ENCODE measurements at regions not wholly inside any gene's neighbourhood (a gene's known extent, or its start where the extent isn't known, plus 50 kb on each side); places are given as distances from the start of the nearest gene placed in this dataset.
"Not testable (repeated sequence)": the region's sequence is repeated elsewhere in the genome, so short reads cannot be mapped to it uniquely, and the experiment has no call there.

DNA sequence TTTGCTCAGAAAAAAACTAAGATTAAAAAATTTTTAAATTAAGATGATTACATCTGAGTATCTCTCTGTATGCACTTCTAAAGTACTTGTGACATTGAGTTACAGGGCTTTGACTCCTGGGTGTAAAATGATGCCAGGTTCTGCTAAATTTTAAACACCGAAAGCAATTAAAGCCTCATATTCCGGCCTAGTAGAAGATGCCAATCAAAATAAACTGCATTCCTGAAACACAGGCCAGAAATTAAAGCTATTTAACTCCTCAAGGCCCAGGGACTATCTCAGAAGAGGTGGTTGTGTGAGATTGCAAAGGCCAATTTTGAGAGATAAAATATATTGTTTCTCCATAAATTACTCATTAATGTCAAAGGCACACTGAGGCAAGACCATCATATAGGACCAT, 388.3 kb downstream of the KIF20B start:
- no peak overlapping the region for H3K4me2 ChIP-seq (ENCODE audit: insufficient read depth, low read length, poor library complexity, severe bottlenecking)
- H2AK5ac ChIP-seq (ENCODE audit: low read depth, low read length) = no peak overlapping the region
- no peak overlapping the region for H2BK5ac ChIP-seq (ENCODE audit: low read length)
- no peak for DNase-seq (ENCODE audit: low spot score)
- no peak overlapping the region for H3K18ac ChIP-seq (ENCODE audit: low read length)
- no peak overlapping the region for H4K91ac ChIP-seq (ENCODE audit: low read depth, low read length, poor library complexity)
- H3K36me3 ChIP-seq (replicated peaks in 1 of 2; ENCODE audit: control insufficient read depth in 2 of 2, insufficient read depth in 2 of 2, low read length in 2 of 2) = no peaks in the 10 kb centered on the region
- H3K27ac ChIP-seq (replicated peaks; ENCODE audit: low read length) = no peak overlapping the region
- no peak overlapping the region for H3K14ac ChIP-seq (ENCODE audit: low read length)
- H3K4me1 ChIP-seq (ENCODE audit: control insufficient read depth in 2 of 2, insufficient read depth in 1 of 2, low read depth in 1 of 2, low read length in 2 of 2) = no peaks in the 10 kb centered on the region
- H2BK120ac ChIP-seq (ENCODE audit: low read depth, low read length) = no peak overlapping the region
- H3K9ac ChIP-seq (ENCODE audit: low read depth, low read length, poor library complexity) = no peak overlapping the region
- H3K79me1 ChIP-seq (ENCODE audit: low read depth, low read length) = no peaks in the 10 kb centered on the region
- no peak overlapping the region for H3K23ac ChIP-seq (ENCODE audit: low read depth, low read length, poor library complexity)
- H2BK12ac ChIP-seq (ENCODE audit: low read length) = no peak overlapping the region
- WGBS, 2 donors (ENCODE audit: extremely low coverage in 2 of 2, insufficient read length in 2 of 2, insufficient replicate concordance in 1 of 2) = no CpG with 5 or more reads among the region's 2 CpGs
- no peaks in the 10 kb centered on the region for H3K27me3 ChIP-seq (ENCODE audit: control insufficient read depth in 3 of 3, insufficient read depth in 3 of 3, low read depth in 1 of 3, low read length in 3 of 3)
- H3K4ac ChIP-seq (ENCODE audit: low read length) = no peak overlapping the region
- no peak overlapping the region for H2AFZ ChIP-seq (ENCODE audit: low read length)
- no peak overlapping the region for H2BK15ac ChIP-seq (ENCODE audit: low read length)
- H4K8ac ChIP-seq (ENCODE audit: low read depth, low read length) = no peak overlapping the region
- no peaks in the 10 kb centered on the region for H3K9me3 ChIP-seq (replicated peaks in 1 of 2; ENCODE audit: control insufficient read depth in 2 of 2, insufficient read depth in 1 of 2, low read depth in 1 of 2, low read length in 2 of 2)
- H3K4me3 ChIP-seq (ENCODE audit: low read length in 2 of 2) = no peak overlapping the region

GRCh38 chr10:90096196-90096595, 394.8 kb downstream of the KIF20B start:
- Histone ChIP-seq H3K9ac (ENCODE audit: low read depth, low read length, poor library complexity) (no peak overlapping the region), H4K91ac (ENCODE audit: low read depth, low read length, poor library complexity) (no peak overlapping the region), H3K4me3 (ENCODE audit: low read length in 2 of 2) (no peak overlapping the region), H3K4me1 (ENCODE audit: control insufficient read depth in 2 of 2, insufficient read depth in 1 of 2, low read depth in 1 of 2, low read length in 2 of 2) (no peaks in the 10 kb centered on the region), H3K4ac (ENCODE audit: low read length) (no peak overlapping the region), H2AFZ (ENCODE audit: low read length) (no peak overlapping the region), H2BK12ac (ENCODE audit: low read length) (no peak overlapping the region), H3K27me3 (ENCODE audit: control insufficient read depth in 3 of 3, insufficient read depth in 3 of 3, low read depth in 1 of 3, low read length in 3 of 3) (no peaks in the 10 kb centered on the region), H3K9me3 (replicated peaks in 1 of 2; ENCODE audit: control insufficient read depth in 2 of 2, insufficient read depth in 1 of 2, low read depth in 1 of 2, low read length in 2 of 2) (no peaks in the 10 kb centered on the region), H4K8ac (ENCODE audit: low read depth, low read length) (no peak overlapping the region), H3K23ac (ENCODE audit: low read depth, low read length, poor library complexity) (no peak overlapping the region), H3K36me3 (replicated peaks in 1 of 2; ENCODE audit: control insufficient read depth in 2 of 2, insufficient read depth in 2 of 2, low read length in 2 of 2) (no peaks in the 10 kb centered on the region), H3K79me1 (ENCODE audit: low read depth, low read length) (no peaks in the 10 kb centered on the region), H2BK120ac (ENCODE audit: low read depth, low read length) (no peak overlapping the region), H2AK5ac (ENCODE audit: low read depth, low read length) (no peak overlapping the region), H3K18ac (ENCODE audit: low read length) (no peak overlapping the region), H3K27ac (replicated peaks; ENCODE audit: low read length) (no peak overlapping the region), H3K4me2 (ENCODE audit: insufficient read depth, low read length, poor library complexity, severe bottlenecking) (no peak overlapping the region), H3K14ac (ENCODE audit: low read length) (no peak overlapping the region), H2BK5ac (ENCODE audit: low read length) (no peak overlapping the region), H2BK15ac (ENCODE audit: low read length) (no peak overlapping the region)
- no CpG with 5 or more reads among the region's 5 CpGs for WGBS, 2 donors (ENCODE audit: extremely low coverage in 2 of 2, insufficient read length in 2 of 2, insufficient replicate concordance in 1 of 2)
- no peak for DNase-seq (ENCODE audit: low spot score)

DNA sequence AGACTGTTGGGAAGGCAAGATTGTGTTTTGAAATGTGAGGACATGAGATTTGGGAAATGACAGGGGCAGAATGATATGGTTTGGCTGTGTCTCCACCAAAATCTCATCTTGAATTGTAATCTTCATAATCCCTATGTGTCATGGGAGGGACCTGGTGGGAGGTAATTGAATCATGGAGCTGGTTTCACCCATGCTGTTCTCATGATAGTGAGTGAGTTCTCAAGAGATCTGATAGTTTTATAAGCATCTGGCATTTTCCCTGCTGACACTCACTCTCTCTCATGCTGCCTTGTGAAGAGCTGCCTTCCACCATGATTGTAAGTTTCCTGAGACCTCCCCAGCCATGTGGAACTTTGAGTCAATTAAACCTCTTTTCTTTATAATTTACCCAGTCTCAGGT, 406.2 kb downstream of the KIF20B start:
- H2AK5ac ChIP-seq (ENCODE audit: low read depth, low read length); H3K36me3 ChIP-seq (replicated peaks in 1 of 2; ENCODE audit: control insufficient read depth in 2 of 2, insufficient read depth in 2 of 2, low read length in 2 of 2); H2BK5ac ChIP-seq (ENCODE audit: low read length); H3K18ac ChIP-seq (ENCODE audit: low read length); H3K9me3 ChIP-seq (replicated peaks in 1 of 2; ENCODE audit: control insufficient read depth in 2 of 2, insufficient read depth in 1 of 2, low read depth in 1 of 2, low read length in 2 of 2); DNase-seq (ENCODE audit: low spot score); H3K79me1 ChIP-seq (ENCODE audit: low read depth, low read length); H3K9ac ChIP-seq (ENCODE audit: low read depth, low read length, poor library complexity); H3K4me2 ChIP-seq (ENCODE audit: insufficient read depth, low read length, poor library complexity, severe bottlenecking); H3K27me3 ChIP-seq (ENCODE audit: control insufficient read depth in 3 of 3, insufficient read depth in 3 of 3, low read depth in 1 of 3, low read length in 3 of 3); H2AFZ ChIP-seq (ENCODE audit: low read length); H4K91ac ChIP-seq (ENCODE audit: low read depth, low read length, poor library complexity); H3K23ac ChIP-seq (ENCODE audit: low read depth, low read length, poor library complexity); H4K8ac ChIP-seq (ENCODE audit: low read depth, low read length); H3K4ac ChIP-seq (ENCODE audit: low read length); H2BK120ac ChIP-seq (ENCODE audit: low read depth, low read length); H3K14ac ChIP-seq (ENCODE audit: low read length); H2BK12ac ChIP-seq (ENCODE audit: low read length); H3K4me1 ChIP-seq (ENCODE audit: control insufficient read depth in 2 of 2, insufficient read depth in 1 of 2, low read depth in 1 of 2, low read length in 2 of 2); H3K4me3 ChIP-seq (ENCODE audit: low read length in 2 of 2); H2BK15ac ChIP-seq (ENCODE audit: low read length); H3K27ac ChIP-seq (replicated peaks; ENCODE audit: low read length): not testable (repeated sequence)

DNA sequence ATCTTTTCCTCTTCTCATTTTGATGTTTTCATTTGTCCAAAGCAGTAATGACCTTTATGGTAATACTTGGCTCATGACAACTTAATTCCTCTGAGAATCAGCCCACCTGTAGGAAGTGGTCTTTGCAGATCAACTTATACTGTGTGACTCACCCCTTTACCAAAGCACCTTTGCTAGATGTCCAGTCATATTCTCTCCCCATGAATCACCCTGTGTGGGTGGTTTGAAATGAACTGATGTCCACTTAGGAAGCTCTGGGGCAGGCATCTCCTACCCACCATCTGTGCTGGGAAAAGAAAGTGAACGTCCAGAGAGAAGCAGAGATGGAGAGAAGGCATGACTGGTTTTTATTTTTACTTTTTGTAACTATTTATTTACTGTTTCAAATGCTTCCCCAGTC, 410.3 kb downstream of the KIF20B start:
- Histone ChIP-seq H3K27ac (replicated peaks; ENCODE audit: low read length) (no peak overlapping the region), H3K23ac (ENCODE audit: low read depth, low read length, poor library complexity) (no peak overlapping the region), H2AK5ac (ENCODE audit: low read depth, low read length) (no peak overlapping the region), H3K4me3 (ENCODE audit: low read length in 2 of 2) (no peak overlapping the region), H3K4ac (ENCODE audit: low read length) (no peak overlapping the region), H3K36me3 (replicated peaks in 1 of 2; ENCODE audit: control insufficient read depth in 2 of 2, insufficient read depth in 2 of 2, low read length in 2 of 2) (no peaks in the 10 kb centered on the region), H3K4me2 (ENCODE audit: insufficient read depth, low read length, poor library complexity, severe bottlenecking) (no peak overlapping the region), H2BK15ac (ENCODE audit: low read length) (no peak overlapping the region), H4K8ac (ENCODE audit: low read depth, low read length) (no peak overlapping the region), H3K9me3 (replicated peaks in 1 of 2; ENCODE audit: control insufficient read depth in 2 of 2, insufficient read depth in 1 of 2, low read depth in 1 of 2, low read length in 2 of 2) (no peaks in the 10 kb centered on the region), H3K4me1 (ENCODE audit: control insufficient read depth in 2 of 2, insufficient read depth in 1 of 2, low read depth in 1 of 2, low read length in 2 of 2) (no peaks in the 10 kb centered on the region), H3K18ac (ENCODE audit: low read length) (no peak overlapping the region), H3K14ac (ENCODE audit: low read length) (no peak overlapping the region), H4K91ac (ENCODE audit: low read depth, low read length, poor library complexity) (no peak overlapping the region), H3K27me3 (ENCODE audit: control insufficient read depth in 3 of 3, insufficient read depth in 3 of 3, low read depth in 1 of 3, low read length in 3 of 3) (no peaks in the 10 kb centered on the region), H2BK5ac (ENCODE audit: low read length) (no peak overlapping the region), H2BK120ac (ENCODE audit: low read depth, low read length) (no peak overlapping the region), H3K79me1 (ENCODE audit: low read depth, low read length) (no peaks in the 10 kb centered on the region), H2AFZ (ENCODE audit: low read length) (no peak overlapping the region), H2BK12ac (ENCODE audit: low read length) (no peak overlapping the region), H3K9ac (ENCODE audit: low read depth, low read length, poor library complexity) (no peak overlapping the region)
- DNase-seq (ENCODE audit: low spot score) = no peak
- WGBS, 2 donors (ENCODE audit: extremely low coverage in 2 of 2, insufficient read length in 2 of 2, insufficient replicate concordance in 1 of 2) = no CpG with 5 or more reads among the region's 1 CpG

Data from neuronal stem cell (in vitro differentiated cells).